Medulla oblongata (tissue), 1 donor: ENCODE measurements at regions not wholly inside any gene's neighbourhood (a gene's known extent, or its start where the extent isn't known, plus 50 kb on each side); places are given as distances from the start of the nearest gene placed in this dataset.

Experiments
- DNase-seq: peaks from one replicate; pipeline ENCODE4 v3.0.0-alpha.2; 2015; ENCODE audit errors: extremely low spot score

- DNase-seq: peak; percentile 30
Measured at GRCh38 chr4:163762741-163763140, 268.3 kb downstream of the TMA16 start.

DNA sequence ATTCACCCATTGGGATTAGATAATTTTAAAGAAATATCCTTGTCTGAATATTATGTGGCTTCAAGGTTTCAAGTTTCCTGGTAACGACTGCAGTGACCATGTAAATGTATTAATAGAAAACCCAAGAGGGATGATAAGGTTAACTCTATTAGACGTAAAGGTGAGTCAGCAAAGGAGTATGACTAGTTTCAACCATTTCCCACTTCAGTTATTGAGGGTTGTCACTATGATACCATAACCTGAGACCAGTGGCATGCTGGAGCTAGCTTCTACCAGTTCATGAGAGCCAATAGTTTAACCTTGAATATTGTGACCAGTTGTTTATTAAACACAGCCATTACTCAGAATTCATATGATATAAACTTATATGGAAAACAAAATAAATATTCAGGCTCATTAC lies 270.1 kb downstream of the TMA16 start:
- no peak for DNase-seq

DNA sequence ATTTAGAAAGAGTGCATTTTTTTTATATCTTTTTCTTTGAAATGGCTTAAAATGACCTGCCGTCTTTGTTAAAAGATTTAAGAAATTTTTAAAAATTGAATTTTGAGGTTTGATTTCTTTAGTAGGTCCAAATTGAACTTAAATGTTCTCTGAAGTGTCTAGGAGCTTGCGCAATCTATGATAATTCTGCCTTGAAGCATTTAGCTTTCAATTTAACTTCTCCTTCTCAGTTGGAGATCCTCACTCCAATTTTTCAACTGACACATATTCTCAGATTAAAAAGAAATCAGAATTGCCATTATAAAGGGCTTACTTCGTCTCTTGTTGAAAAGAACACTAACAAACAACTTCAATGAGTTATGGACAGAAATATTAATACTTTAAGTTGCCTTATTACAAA lies 273.5 kb downstream of the TMA16 start:
- DNase-seq: no peak

DNA sequence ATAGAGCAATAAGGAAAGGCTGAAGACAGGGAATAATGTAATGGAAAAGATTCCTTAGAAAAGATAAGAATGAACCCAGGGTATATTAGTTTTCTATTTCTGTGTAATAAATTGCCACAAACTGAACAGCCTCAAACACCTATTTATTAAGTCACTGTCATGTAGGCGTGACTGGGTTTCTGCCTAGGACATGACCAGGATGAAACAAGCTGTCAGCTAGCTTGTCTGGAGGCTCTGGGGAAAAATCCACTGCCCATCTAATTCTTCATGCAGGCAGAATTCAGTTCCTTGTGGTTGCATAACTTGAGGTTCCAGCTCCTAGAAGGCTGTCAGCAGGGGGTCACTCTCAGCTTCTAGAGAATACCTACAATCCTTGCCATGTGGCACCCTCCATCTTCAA lies 277.7 kb downstream of the TMA16 start:
- DNase-seq: no peak

DNA sequence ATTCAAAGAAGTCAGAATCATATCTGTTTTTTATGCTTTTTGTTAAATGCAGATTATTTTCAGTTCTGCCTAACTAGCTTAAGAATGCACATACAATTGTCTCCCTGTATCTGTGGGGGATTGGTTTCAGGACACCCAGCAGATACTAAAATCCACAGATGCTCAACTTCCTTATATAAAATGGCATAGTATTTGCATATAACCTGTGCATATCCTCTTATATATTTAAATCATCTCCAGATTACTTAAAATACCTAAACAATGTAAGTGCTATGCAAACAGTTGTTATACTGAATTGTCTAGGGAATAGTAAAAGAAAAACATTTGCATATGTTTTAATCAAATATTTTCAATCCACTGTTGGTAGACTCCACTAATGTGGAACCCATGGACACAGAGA lies 279.4 kb downstream of the TMA16 start:
- DNase-seq: no peak

DNA sequence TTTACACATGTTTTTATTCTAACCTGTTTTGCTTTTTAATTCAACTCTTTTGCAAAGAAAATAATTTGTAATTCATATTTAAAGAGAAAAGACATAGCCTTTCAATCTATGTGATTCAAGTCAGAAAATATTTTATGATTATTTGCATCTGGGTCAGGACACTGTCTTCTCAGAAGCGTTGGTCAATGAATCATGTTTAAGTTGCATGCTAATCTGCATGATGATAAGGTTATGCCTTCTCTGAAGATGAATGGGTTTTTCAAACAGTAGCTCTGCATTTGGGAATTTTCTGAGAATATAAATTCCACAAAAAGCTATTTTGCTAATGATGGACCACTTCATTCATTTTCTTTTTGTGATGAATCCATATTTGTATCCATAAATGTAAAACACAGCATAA lies 282.5 kb downstream of the TMA16 start:
- no peak for DNase-seq

- no peak for DNase-seq
Measured at GRCh38 chr4:163781726-163782125, 287.2 kb downstream of the TMA16 start.

GRCh38 chr4:163790231-163790630 lies 295.7 kb downstream of the TMA16 start:
- no peak for DNase-seq

DNA sequence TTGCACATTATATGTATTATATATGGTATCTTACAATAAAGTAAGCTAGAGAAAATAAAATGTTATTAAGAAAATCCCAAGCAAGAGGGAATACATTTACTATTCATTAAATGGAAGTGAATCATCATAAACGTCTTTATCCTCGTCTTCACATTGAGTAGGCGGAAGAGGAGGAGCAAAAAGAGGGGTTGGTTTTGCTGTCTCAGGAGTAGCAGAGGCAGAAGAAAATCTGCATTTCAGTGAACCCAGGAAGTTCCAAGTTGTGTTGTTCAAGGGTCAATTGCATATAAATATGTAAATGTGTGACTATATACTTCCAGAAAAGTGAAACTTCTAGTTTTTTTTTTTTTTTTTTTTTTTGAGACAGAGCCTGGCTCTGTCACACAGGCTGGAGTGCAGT lies 301.4 kb downstream of the TMA16 start:
- no peak for DNase-seq

- DNase-seq: no peak
Measured at GRCh38 chr4:163804001-163804400, 309.5 kb downstream of the TMA16 start.

DNA sequence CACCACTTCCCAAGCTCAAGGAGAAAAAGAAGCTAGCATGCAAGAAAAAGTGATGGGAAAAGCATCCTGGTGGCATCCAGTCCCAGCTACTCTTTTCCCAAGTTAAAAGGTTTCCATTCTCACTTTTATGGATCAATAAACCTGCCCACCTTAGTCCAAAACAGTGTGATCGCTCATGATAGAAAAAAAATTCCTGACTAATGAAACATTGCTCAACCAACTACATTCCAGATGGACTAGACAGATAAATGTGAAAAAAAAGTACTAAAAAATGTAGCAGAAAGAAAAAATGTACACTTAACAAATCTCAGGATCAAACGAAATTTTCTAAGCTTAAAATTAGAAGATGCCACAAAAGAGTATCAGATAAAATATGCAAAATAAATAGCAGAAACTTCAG lies 312.2 kb downstream of the TMA16 start:
- DNase-seq: no peak

DNA sequence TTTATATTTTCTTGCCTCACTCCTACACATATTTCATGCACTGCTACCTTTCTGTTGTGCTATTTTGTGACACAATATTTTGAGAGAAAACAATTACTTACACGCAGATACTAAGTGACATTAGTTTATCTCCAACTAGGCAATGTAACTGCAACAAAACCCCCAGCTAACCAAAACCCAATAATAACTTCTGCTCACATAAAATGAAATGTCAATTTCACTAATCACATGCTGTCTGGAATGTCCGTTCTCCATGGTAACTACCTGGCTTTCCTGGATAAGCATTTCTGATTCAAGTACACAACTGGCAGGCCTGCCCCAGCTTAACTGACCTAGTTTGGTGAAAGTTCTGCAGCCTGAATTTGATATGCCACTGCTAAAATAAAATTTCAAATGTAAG lies 313.5 kb downstream of the TMA16 start:
- DNase-seq: no peak

DNA sequence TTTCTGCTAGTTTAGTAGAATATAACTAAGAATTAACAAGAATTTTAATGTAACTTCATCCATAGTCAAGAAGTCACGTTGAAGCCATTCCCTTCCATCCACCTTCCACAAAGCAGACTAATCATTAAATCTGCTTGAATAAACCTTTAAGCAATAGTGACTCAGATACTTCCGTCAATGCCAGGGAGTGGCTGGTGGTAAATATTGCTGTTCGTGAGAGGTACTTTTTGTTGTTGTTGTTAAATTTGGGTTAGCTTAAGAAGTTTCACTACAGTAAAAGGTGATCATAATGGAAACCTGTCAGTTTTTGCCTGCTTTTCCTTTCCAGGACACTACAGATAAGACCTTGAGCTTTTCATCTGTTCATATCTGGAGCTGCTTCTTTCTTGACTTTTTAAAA lies 316.3 kb downstream of the TMA16 start:
- no peak for DNase-seq

DNA sequence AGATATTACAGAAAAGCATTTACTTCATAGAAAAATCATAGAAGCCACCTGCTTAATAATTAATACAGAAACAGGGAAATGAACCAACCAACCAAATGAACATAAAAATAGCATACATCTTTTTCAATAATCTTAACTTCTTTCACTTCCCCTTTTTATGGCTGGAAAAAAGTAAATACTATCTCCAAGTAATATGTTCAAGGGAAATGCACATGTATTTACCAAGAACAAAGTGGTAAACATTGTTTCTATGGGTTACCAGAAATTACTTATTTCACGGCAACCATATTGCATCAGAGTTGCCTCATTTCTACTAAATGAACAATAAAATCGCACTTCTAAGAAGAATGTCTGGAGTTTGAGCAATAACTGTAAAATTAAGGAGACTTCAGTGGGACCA lies 321.3 kb downstream of the TMA16 start:
- no peak for DNase-seq

GRCh38 chr4:163816494-163816893 lies 322.0 kb downstream of the TMA16 start:
- no peak for DNase-seq

DNA sequence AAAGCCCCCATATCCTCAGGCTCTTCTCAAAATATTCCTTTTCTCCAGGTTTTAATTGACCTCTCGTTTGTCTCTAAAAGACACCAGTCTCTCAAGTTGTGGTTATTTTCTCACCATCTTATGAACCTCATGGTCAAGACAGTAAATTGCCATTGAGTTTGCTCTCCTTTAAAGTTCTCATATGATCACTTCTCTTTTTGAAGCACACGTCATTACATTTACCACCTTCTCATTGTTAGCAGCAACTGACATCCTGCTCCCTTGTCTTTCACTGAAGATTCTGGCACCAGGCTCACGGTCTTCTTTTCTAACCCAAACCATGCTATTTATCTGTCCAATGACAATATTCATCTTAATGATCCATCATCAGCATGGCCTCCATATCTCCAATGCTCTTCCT lies 324.2 kb downstream of the TMA16 start:
- no peak for DNase-seq

- no peak for DNase-seq
Measured at GRCh38 chr4:163833669-163834068, 339.2 kb downstream of the TMA16 start.

- no peak for DNase-seq
Measured at GRCh38 chr4:163846008-163846407, 351.5 kb downstream of the TMA16 start.

GRCh38 chr4:163852246-163852645 lies 357.8 kb downstream of the TMA16 start:
- no peak for DNase-seq

DNA sequence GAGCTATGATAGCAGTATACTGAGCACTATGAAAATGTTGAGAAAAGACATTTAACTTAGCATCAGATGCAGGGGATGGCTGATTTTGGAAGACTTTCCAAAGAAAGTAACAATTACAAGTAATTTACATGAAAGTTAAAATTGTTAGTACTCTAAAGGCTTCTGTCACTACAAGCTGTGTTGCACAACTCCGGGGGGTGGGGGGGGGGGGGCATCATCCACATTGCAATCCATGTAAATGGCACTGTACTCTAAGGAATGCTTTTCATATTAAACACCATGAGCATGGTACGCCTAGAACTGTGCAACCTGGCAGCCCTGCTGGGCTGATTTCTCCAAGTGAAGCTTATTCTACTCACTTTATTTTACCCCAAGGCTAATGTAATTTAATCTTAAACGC lies 363.4 kb downstream of the TMA16 start:
- DNase-seq: no peak

GRCh38 chr4:163858515-163858914 lies 364.0 kb downstream of the TMA16 start:
- no peak for DNase-seq

DNA sequence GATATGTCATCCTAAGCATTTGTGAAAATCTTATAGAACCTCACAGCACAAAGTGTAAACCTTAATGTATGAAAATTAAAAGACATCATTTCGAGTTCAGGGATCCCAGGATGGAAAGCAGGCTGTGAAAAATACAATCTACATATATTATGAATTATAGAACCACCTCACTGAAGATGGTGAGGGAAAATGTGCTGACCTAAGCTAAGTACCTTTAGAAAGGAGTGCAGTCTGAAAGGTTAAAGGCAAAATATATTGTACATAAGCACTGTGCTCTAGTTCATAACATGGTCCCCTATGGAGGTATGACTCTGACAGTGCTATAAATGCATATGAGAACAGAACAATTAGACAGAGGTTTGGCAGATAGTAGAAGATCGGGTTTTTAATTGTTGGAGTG lies 368.6 kb downstream of the TMA16 start:
- DNase-seq: no peak

DNA sequence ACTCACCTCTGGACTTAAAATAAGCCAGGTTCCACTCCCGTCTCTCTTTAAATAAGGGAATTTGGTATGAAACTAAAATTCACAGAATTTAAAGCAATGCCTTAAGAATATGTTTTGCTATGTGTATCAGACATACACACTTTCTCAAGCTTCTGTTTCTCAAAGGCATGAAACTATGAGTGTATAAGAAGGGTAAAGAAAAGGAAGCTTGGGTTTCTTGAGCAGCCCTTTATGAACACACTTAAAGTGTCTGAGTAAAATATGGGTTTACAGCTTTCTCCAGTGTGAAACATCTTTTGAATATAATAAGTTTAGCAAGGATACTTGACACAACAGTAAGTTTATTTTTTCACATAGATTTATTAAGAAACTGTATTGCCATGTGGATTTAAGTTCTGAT lies 370.5 kb downstream of the TMA16 start:
- DNase-seq: no peak

DNA sequence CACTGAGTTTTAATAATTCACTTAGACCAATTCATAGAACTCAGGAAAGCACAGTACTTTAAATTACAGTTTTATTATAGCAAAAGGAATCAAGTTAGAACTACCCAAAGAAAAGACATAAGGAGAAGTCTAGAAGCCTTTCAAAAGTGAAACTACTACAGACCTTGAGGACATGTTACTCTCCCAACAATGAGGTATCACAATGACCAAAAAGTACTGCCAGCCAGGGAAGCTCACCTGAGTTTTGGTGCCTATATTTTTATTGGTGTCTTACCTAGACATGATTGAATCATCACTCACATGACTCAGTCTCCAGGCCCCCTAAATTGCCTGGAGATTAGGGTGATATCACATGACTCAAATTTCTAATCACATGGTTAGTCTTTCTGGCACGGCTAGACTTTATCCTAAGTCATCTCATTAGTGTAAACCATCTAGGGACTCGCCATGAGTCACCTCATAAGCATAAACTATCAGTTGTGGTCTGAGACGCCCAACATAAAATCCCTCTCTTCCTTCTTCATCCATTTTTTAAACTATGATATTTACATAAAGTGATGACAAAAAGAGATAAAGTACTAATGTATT lies 372.3 kb downstream of the TMA16 start:
- no peak for DNase-seq

DNA sequence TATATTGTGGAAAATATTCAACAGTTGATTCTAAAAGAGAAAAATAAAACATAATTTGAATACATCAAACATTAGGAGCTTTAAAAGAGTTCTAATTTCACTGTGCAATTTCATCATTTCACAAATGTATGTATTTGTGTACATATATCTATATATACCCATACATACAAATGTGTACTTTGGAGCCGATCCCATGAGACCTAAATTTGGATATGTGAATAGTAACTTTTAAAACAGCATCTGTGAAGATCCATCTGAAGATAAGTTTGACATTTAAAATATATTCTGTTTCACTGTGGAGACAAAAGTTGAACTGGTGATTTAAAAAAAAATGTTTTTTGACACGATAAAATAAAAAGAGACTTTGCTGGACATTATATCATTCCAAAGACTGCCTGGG lies 374.0 kb downstream of the TMA16 start:
- DNase-seq: no peak
